Osteoblast (primary cell): ENCODE measurements at regions not wholly inside any gene's neighbourhood (a gene's known extent, or its start where the extent isn't known, plus 50 kb on each side); places are given as distances from the start of the nearest gene placed in this dataset.

Experiments
- DNase-seq: peaks from one replicate; pipeline ENCODE4 v3.0.0; 2011; ENCODE audit warnings: low spot score, mixed read lengths; ENCODE audit not compliant: insufficient read length; ENCODE audit errors: missing footprints
- H2AFZ ChIP-seq: 2 replicates; pipeline ENCODE4 v1.6.0; 2011; ENCODE audit warnings: mild to moderate bottlenecking, low read length
- H3K27ac ChIP-seq: 2 replicates; pipeline ENCODE4 v1.5.1; 2011; ENCODE audit warnings: mild to moderate bottlenecking, low read depth, low read length, moderate library complexity
- H3K27me3 ChIP-seq: 2 replicates; pipeline ENCODE4 v1.6.0; 2012; ENCODE audit warnings: mild to moderate bottlenecking, control low read depth, inconsistent platforms, low read length, moderate library complexity; ENCODE audit not compliant: insufficient read depth
- H3K36me3 ChIP-seq: 2 replicates; pipeline ENCODE4 v1.5.1; 2011; ENCODE audit warnings: mild to moderate bottlenecking, low read length, control low read depth, moderate library complexity; ENCODE audit not compliant: insufficient read depth
- H3K4me1 ChIP-seq: 2 replicates; pipeline ENCODE4 v1.5.1; 2011; ENCODE audit warnings: mild to moderate bottlenecking, low read length, control low read depth, moderate library complexity; ENCODE audit not compliant: insufficient read depth
- H3K4me2 ChIP-seq: 2 replicates; pipeline ENCODE4 v1.6.0; 2011; ENCODE audit warnings: mild to moderate bottlenecking, low read length; ENCODE audit not compliant: insufficient read depth
- H3K4me3 ChIP-seq: fragments of 200-600 bp; sonication (generic); 3 replicates; pipeline ENCODE4 v1.5.1; 2012; ENCODE audit warnings: mild to moderate bottlenecking, low read length, inconsistent platforms; ENCODE audit not compliant: insufficient read depth
- H3K79me2 ChIP-seq: 2 replicates; pipeline ENCODE4 v1.6.0; 2012; ENCODE audit warnings: mild to moderate bottlenecking, low read length, control low read depth, inconsistent platforms; ENCODE audit not compliant: insufficient read depth
- H3K9me3 ChIP-seq: 2 replicates; pipeline ENCODE4 v1.5.1; 2011; ENCODE audit warnings: low read depth, low read length, control low read depth
- H4K20me1 ChIP-seq: 2 replicates; pipeline ENCODE4 v1.6.0; 2012; ENCODE audit warnings: mild to moderate bottlenecking, low read length, control low read depth; ENCODE audit not compliant: insufficient read depth
- CTCF ChIP-seq: IDR thresholded peaks from 2 replicates; pipeline ENCODE4 v1.5.1; 2011; ENCODE audit warnings: mild to moderate bottlenecking, low read depth, low read length, moderate library complexity; ENCODE audit errors: extremely low read depth

GRCh38 chr3:10635446-10636076 lies 130.2 kb upstream of the ATP2B2 start:
- peaks cover 4% of the 10 kb centered on the region for H3K9me3 ChIP-seq
- no peak overlapping the region for H3K27ac ChIP-seq
- TF ChIP-seq CTCF = no peak
- H3K27me3 ChIP-seq = peaks cover under 1% of the 10 kb centered on the region
- H3K4me2 ChIP-seq = no peak overlapping the region
- H3K4me1 ChIP-seq = no peaks in the 10 kb centered on the region
- no peaks in the 10 kb centered on the region for H4K20me1 ChIP-seq
- no peak overlapping the region for H3K4me3 ChIP-seq
- no peaks in the 10 kb centered on the region for H3K79me2 ChIP-seq
- no peak for DNase-seq
- H3K36me3 ChIP-seq = no peaks in the 10 kb centered on the region
- H2AFZ ChIP-seq = no peak overlapping the region

GRCh38 chr3:10637342-10637741 lies 132.0 kb upstream of the ATP2B2 start:
- no peaks in the 10 kb centered on the region for H3K4me1 ChIP-seq
- no peak overlapping the region for H3K4me2 ChIP-seq
- no peak overlapping the region for H3K4me3 ChIP-seq
- H3K9me3 ChIP-seq = peaks cover 4% of the 10 kb centered on the region
- no peak overlapping the region for H2AFZ ChIP-seq
- no peak overlapping the region for H3K27ac ChIP-seq
- no peaks in the 10 kb centered on the region for H3K79me2 ChIP-seq
- DNase-seq = no peak
- no peaks in the 10 kb centered on the region for H4K20me1 ChIP-seq
- H3K27me3 ChIP-seq = no peaks in the 10 kb centered on the region
- no peak for TF ChIP-seq CTCF
- H3K36me3 ChIP-seq = no peaks in the 10 kb centered on the region

GRCh38 chr3:10638466-10638865 lies 133.1 kb upstream of the ATP2B2 start:
- H3K36me3 ChIP-seq = no peaks in the 10 kb centered on the region
- H3K9me3 ChIP-seq = peaks cover 4% of the 10 kb centered on the region
- no peak for DNase-seq
- TF ChIP-seq CTCF = no peak
- no peak overlapping the region for H2AFZ ChIP-seq
- no peaks in the 10 kb centered on the region for H4K20me1 ChIP-seq
- H3K27ac ChIP-seq = no peak overlapping the region
- H3K4me3 ChIP-seq = no peak overlapping the region
- no peak overlapping the region for H3K4me2 ChIP-seq
- H3K27me3 ChIP-seq = no peaks in the 10 kb centered on the region
- no peaks in the 10 kb centered on the region for H3K4me1 ChIP-seq
- H3K79me2 ChIP-seq = no peaks in the 10 kb centered on the region

- Histone ChIP-seq H3K4me1 (no peaks in the 10 kb centered on the region), H3K9me3 (peaks cover 4% of the 10 kb centered on the region), H4K20me1 (no peaks in the 10 kb centered on the region), H3K27me3 (peaks cover 4% of the 10 kb centered on the region), H3K27ac (no peak overlapping the region), H3K4me2 (no peak overlapping the region), H3K4me3 (no peak overlapping the region), H3K79me2 (no peaks in the 10 kb centered on the region), H2AFZ (no peak overlapping the region), H3K36me3 (no peaks in the 10 kb centered on the region)
- DNase-seq = no peak
- TF ChIP-seq CTCF = no peak
Measured at GRCh38 chr3:10641760-10642159, 136.4 kb upstream of the ATP2B2 start.
